Amniotic epithelial cell (primary cell): ENCODE measurements at regions not wholly inside any gene's neighbourhood (a gene's known extent, or its start where the extent isn't known, plus 50 kb on each side); places are given as distances from the start of the nearest gene placed in this dataset.
"Not testable (repeated sequence)": the region's sequence is repeated elsewhere in the genome, so short reads cannot be mapped to it uniquely, and the experiment has no call there.

Source experiments
- DNase-seq: peaks from one replicate; pipeline ENCODE4 v3.0.0-alpha.2; 2010; ENCODE audit warnings: low read depth

DNA sequence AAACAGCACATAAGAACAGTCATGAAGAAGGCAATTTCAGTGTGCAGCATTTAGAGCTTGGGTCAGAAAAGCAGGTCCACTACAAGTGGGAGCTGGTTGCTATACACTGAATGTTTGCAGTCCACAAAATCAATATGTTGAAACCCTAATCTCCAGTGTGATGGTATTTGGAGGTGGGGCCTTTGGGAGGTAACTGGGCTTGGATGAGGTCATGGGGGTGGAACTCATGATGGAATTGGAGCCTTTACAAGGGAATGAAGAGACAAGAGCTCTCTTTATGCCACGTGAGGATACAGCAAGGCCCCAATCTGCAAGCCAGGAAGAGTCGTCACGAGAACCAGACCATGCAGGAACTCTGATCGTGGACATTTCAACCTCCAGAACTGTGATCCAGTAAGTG lies 216.7 kb upstream of the SLC35B3 start:
- DNase-seq: no peak

- DNase-seq: no peak
These were observed 209.9 kb upstream of the SLC35B3 start for GRCh38 chr6:8645212-8645611.

DNA sequence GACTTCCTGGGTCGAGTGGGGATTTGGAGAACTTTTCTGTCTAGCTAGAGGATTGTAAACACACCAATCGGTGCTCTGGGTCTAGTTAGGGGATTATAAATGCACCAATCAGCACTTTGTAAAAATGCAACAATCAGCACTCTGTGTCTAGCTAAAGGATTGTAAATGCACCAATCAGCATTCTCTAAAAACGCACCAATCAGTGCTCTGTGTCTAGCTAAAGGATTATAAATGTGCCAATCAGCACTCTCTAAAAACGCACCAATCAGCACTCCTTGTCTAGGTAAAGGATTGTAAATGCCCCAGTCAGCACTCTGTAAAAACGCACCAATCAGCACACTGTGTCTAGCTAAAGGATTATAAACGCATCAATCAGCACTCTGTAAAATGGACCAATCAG lies 209.0 kb upstream of the SLC35B3 start:
- DNase-seq: no peak

DNA sequence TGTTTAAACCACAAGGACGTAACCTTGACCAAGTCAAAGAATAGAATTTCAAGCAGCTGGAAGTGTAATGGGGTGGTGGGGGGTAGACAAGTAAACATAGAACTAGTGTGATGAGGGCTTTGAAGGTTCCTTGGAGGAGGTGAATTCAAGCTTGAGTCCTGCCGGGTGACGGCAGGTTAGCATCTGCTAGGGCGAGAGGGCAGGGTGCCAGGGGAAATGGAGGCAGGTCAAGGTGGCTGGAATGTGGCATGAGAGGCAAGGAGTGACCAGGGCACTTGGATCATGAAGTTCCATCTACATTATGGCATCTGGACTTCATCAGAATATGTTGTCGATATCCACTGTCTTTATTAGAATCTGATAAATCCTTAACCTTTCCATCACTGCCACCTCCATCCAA lies 207.5 kb upstream of the SLC35B3 start:
- DNase-seq: no peak

GRCh38 chr6:8642131-8642530 lies 206.8 kb upstream of the SLC35B3 start:
- DNase-seq: no peak

GRCh38 chr6:8639928-8640649 lies 204.7 kb upstream of the SLC35B3 start:
- DNase-seq: no peak

GRCh38 chr6:8637896-8638597 lies 202.7 kb upstream of the SLC35B3 start:
- DNase-seq: no peak

GRCh38 chr6:8633762-8634161 lies 198.4 kb upstream of the SLC35B3 start:
- no peak for DNase-seq

- DNase-seq: no peak
These were observed 193.4 kb upstream of the SLC35B3 start for GRCh38 chr6:8628736-8629135.

GRCh38 chr6:8628063-8628462 lies 192.7 kb upstream of the SLC35B3 start:
- DNase-seq: no peak

GRCh38 chr6:8627085-8627861 lies 191.9 kb upstream of the SLC35B3 start:
- DNase-seq: peak; percentile 64

DNA sequence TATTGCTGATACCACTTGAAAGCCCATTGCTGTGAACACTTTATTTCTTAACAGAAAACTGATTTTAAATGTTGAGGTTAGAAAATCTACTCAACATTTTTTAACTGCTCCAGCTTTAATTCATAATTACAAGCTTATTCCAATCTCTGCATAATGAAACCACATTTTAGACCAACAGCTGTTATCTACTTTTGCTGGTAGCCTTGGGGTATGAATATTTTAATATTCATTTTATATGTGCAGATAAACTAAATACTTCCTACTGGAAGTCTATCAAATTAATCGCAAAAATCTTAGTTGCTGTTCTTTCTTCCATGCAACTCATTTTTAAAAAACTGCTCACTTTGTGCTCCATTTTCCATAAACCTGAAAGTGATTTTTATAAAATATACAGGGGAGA lies 189.3 kb upstream of the SLC35B3 start:
- no peak for DNase-seq

GRCh38 chr6:8623441-8623840 lies 188.1 kb upstream of the SLC35B3 start:
- no peak for DNase-seq

DNA sequence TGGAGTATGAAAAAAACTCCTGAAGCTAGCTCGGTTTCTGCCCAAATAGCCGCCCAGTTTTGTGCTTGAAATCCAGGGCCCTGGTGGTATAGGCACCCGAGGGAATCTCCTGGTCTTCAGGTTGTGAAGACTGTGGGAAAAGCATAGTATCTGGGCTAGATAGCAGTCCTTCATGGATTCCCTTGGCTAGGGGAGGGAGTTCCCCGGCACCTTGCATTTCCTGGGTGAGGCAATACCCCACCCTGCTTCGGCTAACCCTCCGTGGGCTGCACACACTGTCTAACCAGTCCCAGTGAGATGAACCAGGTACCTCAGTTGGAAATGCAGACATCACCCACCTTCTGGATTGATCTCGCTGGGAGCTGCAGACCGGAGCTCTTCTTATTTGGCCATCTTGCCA lies 184.5 kb upstream of the SLC35B3 start:
- no peak for DNase-seq

- not testable (repeated sequence) for DNase-seq
These were observed 184.1 kb upstream of the SLC35B3 start for GRCh38 chr6:8619408-8619807.

- DNase-seq: no peak
These were observed 173.4 kb upstream of the SLC35B3 start for GRCh38 chr6:8608737-8609136.

DNA sequence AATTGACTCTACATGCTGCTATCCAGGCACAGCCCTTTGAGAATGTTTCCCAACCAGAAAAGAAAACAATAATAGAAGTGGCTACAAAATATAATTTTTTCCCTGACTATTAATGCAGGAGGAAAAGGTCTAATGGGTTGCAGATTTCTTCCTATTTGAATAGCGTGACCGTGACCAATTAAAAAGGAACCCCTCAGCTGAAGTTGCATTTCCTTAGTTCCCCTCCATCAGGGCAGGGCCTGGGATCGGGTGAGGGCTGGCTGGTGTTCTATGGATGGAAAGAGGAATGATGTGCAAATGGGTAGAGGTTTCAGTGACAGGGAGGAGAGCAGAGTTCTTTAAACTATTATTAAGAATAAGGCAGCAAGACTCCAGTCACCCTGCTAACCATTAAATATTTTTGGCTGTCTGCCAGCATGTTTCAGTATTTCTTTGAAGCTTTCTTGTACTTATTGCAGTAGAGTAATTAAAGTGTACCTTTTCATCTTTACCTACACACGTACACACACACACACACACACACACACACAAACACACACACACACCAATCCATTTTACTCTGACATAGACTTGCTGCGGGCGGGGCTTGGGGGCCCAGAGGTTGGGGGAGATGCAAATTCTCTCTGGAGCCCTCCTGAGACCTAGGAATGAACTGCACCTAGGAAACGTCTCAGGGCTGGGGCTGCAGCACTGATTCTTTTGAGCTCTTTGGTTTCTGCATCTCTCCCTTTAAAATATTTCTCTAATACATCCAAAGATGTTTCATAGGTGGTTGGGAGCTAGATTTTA lies 154.8 kb upstream of the SLC35B3 start:
- no peak for DNase-seq

DNA sequence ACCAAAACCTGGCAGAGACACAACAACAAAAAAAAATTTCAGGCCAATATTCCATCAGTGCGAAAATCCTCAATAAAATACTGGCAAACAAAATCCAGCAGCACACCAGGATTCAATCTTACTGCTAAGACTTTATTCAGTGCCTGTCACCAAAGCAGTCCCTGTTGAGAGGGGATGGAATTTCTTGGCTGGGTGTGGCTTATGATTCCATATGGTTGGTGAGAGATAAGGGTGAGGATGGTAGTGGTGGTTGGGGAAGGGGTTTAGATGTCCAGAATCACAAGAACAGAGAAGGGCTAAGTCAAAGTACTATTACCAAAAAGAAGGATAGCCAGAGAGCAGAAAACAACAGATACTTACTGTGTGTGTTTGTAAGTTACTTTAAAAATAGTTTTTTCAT lies 152.8 kb upstream of the SLC35B3 start:
- DNase-seq: no peak

DNA sequence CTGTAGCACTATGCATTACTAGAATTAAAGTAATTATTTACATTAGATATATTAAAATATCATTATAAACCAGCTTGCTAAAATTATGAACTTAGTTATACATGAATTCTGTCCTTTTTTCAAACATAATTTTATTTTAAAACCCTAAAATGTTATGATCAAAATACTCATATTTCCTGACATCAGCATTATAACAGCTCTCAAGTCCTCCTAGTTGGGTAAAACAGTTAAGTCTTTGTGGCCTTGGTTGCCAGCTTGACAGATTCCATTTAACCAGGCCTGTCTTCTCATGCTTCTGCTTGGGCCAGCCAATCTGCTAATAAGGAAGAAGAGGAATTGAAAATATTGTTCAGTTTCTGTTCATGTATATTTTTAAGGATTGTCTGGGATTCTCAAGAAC lies 147.9 kb upstream of the SLC35B3 start:
- DNase-seq: no peak

DNA sequence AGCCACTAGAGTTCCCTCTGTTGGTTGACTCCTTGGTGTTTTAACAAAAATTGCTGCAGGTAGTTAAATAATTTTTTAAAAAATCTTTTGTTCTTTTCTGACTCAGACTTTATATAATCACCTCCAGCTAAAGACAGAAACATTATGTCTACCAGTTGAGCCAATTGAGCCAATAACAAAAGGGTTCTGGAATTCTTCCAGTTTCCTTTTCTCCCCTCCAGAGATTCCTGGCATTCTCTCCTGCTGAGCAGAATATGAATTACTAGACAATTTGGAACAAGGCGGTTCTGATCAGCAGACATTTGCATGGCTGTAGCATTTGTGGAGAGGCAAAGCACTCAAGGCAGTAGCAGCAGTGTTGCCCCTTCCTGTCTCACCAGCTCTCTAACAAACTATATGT lies 144.0 kb upstream of the SLC35B3 start:
- DNase-seq: no peak

GRCh38 chr6:8578006-8578405 lies 142.7 kb upstream of the SLC35B3 start:
- no peak for DNase-seq

DNA sequence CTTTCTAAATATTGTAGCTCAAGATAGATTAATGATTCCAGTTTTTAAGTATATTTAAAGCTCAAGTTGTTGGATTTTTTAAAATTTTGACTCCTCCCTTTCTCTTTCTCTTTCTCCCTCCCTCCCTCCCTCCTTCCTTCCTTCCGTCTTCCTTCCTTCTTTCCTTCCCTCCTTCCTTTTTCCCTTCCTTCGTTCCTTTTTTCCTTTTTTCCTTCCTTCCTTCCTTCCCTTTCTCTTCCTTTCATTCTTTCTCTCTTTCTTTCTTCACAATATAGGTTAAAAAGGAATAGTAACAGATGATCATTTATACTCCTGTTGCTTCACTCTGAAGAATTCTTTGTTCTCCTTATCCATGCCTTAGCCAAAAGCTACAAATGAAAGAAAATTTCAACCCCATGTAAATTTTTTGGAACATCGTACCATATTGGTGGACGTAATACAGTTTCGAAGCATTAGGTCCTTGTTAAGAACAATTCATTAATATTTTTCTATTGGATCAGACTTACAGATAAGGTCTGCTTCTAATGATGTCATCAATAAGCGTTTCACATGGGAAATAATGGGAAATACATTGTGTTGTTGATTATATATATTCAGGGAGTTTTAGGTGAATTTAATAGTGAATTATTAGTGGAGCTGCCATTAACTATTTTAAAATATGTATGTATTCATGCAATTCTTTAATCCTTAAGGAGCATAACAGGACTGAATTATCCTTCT lies 139.6 kb upstream of the SLC35B3 start:
- no peak for DNase-seq
